ENCODE measurements at regions not wholly inside any gene's neighbourhood (a gene's known extent, or its start where the extent isn't known, plus 50 kb on each side); places are given as distances from the start of the nearest gene placed in this dataset.

DNA sequence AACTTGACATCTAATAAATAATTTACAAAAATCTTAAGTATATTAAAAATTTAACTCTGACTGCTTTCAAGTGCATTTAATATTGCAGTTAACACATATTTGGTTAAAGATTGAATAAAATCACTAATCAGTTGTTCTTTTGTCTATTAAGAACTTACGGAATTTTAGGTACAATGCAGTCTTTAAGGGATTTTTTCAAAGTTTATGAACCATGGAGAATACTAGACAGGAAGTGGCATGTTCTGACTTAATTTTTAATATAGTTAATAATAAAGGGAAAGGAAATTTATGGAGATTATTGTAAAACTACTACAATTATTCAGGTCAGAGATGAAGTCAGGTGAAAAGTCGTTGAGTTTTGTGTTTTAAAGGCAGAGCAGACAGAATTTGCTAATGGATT is 240.9 kb downstream of the CALCRL start:
- TF ChIP-seq, protein P1, sequence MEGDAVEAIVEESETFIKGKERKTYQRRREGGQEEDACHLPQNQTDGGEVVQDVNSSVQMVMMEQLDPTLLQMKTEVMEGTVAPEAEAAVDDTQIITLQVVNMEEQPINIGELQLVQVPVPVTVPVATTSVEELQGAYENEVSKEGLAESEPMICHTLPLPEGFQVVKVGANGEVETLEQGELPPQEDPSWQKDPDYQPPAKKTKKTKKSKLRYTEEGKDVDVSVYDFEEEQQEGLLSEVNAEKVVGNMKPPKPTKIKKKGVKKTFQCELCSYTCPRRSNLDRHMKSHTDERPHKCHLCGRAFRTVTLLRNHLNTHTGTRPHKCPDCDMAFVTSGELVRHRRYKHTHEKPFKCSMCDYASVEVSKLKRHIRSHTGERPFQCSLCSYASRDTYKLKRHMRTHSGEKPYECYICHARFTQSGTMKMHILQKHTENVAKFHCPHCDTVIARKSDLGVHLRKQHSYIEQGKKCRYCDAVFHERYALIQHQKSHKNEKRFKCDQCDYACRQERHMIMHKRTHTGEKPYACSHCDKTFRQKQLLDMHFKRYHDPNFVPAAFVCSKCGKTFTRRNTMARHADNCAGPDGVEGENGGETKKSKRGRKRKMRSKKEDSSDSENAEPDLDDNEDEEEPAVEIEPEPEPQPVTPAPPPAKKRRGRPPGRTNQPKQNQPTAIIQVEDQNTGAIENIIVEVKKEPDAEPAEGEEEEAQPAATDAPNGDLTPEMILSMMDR (optimal IDR thresholded peaks at IDR 0.05 in 1 of 3, IDR thresholded peaks at IDR 0.05 in 1 of 3, conservative IDR thresholded peaks at IDR 0.05 in 1 of 3; ENCODE audit: extremely low read depth in 1 of 3, insufficient read depth in 2 of 3, low read length in 3 of 3), result no peak
- no peak for TF ChIP-seq EZH2 (IDR thresholded peaks at IDR 0.05; ENCODE audit: low read length)

All from keratinocyte (primary cell).